OCI-M2 (cell line): ENCODE measurements at regions not wholly inside any gene's neighbourhood (a gene's known extent, or its start where the extent isn't known, plus 50 kb on each side); places are given as distances from the start of the nearest gene placed in this dataset.

Experiments used
- DNase-seq: peaks from one replicate; lab custom pipeline; 2025; ENCODE audit not compliant: unreplicated experiment; lab: John Stamatoyannopoulos, UW

GRCh38 chr15:66900586-66901310 lies 164.7 kb upstream of the SMAD3 start:
- no peak for DNase-seq

- no peak for DNase-seq
Measured at GRCh38 chr15:66901336-66902100, 163.9 kb upstream of the SMAD3 start.

GRCh38 chr15:66905185-66905584 lies 160.2 kb upstream of the SMAD3 start:
- DNase-seq, result no peak

- no peak for DNase-seq
Measured at GRCh38 chr15:66905954-66906353, 159.4 kb upstream of the SMAD3 start.

- no peak for DNase-seq
Measured at GRCh38 chr15:66906668-66907614, 158.5 kb upstream of the SMAD3 start.

- no peak for DNase-seq
Measured at GRCh38 chr15:66907826-66908743, 157.3 kb upstream of the SMAD3 start.

GRCh38 chr15:66908744-66909095 lies 156.7 kb upstream of the SMAD3 start:
- DNase-seq, result no peak

- no peak for DNase-seq
Measured at GRCh38 chr15:66909381-66909890, 156.0 kb upstream of the SMAD3 start.

- DNase-seq, result no peak
Measured at GRCh38 chr15:66911131-66911700, 154.2 kb upstream of the SMAD3 start.

GRCh38 chr15:66912001-66912400 lies 153.4 kb upstream of the SMAD3 start:
- DNase-seq, result no peak

- DNase-seq, result no peak
Measured at GRCh38 chr15:66912441-66912840, 153.0 kb upstream of the SMAD3 start.

- DNase-seq, result no peak
Measured at GRCh38 chr15:66917904-66918448, 147.4 kb upstream of the SMAD3 start.

GRCh38 chr15:66919421-66919820 lies 146.0 kb upstream of the SMAD3 start:
- no peak for DNase-seq

GRCh38 chr15:66921319-66921915 lies 144.0 kb upstream of the SMAD3 start:
- DNase-seq, result no peak

GRCh38 chr15:66922608-66923007 lies 142.8 kb upstream of the SMAD3 start:
- no peak for DNase-seq

GRCh38 chr15:66923438-66923881 lies 141.9 kb upstream of the SMAD3 start:
- no peak for DNase-seq

- DNase-seq, result no peak
Measured at GRCh38 chr15:66924889-66925288, 140.5 kb upstream of the SMAD3 start.

GRCh38 chr15:66925721-66926120 lies 139.7 kb upstream of the SMAD3 start:
- no peak for DNase-seq
